Heart left ventricle (tissue), 16 donors: ENCODE measurements at regions not wholly inside any gene's neighbourhood (a gene's known extent, or its start where the extent isn't known, plus 50 kb on each side); places are given as distances from the start of the nearest gene placed in this dataset.

Experiments
- ATAC-seq, 4 donors: fragments of 200-7000 bp; cut with Tn5 transposase; one replicate each; pipeline ENCODE4 v1.9.1; 2020 to 2022; ENCODE audit warnings: moderate library complexity in 4 of 4, mild to moderate bottlenecking in 3 of 4, moderate number of reproducible peaks in 1 of 4
- DNase-seq, 5 donors: peaks; one replicate each; pipeline ENCODE4 v3.0.0-alpha.2; 2020
- H3K27ac ChIP-seq, 12 donors: fragments of 200-600 bp; sonication (generic) in 4 of 12; one replicate each; pipeline versions ENCODE4 v1.5.0 to v1.8.0; 2016 to 2022; ENCODE audit warnings: mild to moderate bottlenecking in 2 of 12
- H3K27me3 ChIP-seq, 9 donors: fragments of 200-600 bp; sonication (generic) in 2 of 9; one replicate each; pipeline versions ENCODE4 v1.5.1 to v1.8.0; 2016 to 2022; ENCODE audit warnings: mild to moderate bottlenecking in 3 of 9
- H3K36me3 ChIP-seq, 9 donors: fragments of 200-600 bp; sonication (generic) in 2 of 9; one replicate each; pipeline versions ENCODE4 v1.5.0 to v1.8.0; 2018 to 2022; ENCODE audit warnings: mild to moderate bottlenecking in 2 of 9
- H3K4me1 ChIP-seq, 12 donors: fragments of 200-600 bp; sonication (generic) in 4 of 12; one replicate each; pipeline versions ENCODE4 v1.5.0 to v1.8.0; 2016 to 2022; ENCODE audit warnings: mild to moderate bottlenecking in 3 of 12
- H3K4me3 ChIP-seq, 12 donors: fragments of 200-600 bp; sonication (generic) in 4 of 12; one replicate each; pipeline versions ENCODE4 v1.5.0 to v1.8.0; 2017 to 2022; ENCODE audit warnings: mild to moderate bottlenecking in 9 of 12, moderate library complexity in 4 of 12
- H3K9me3 ChIP-seq, 12 donors: fragments of 200-600 bp; sonication (generic) in 4 of 12; one replicate each; pipeline versions ENCODE4 v1.5.0 to v1.8.0; 2016 to 2022; ENCODE audit warnings: mild to moderate bottlenecking in 1 of 12
- CTCF ChIP-seq, 12 donors: fragments of 200-600 bp; sonication (generic) in 4 of 12; IDR thresholded peaks; one replicate each; pipeline versions ENCODE4 v1.5.0 to v1.8.0; 2018 to 2022; ENCODE audit warnings: antibody characterized with exemption in 12 of 12, mild to moderate bottlenecking in 5 of 12
- POLR2A ChIP-seq, 2 donors: fragments of 450-650 bp; IDR thresholded peaks; one replicate each; pipeline ENCODE4 v1.6.1; 2017; ENCODE audit warnings: antibody characterized with exemption in 2 of 2, mild to moderate bottlenecking in 2 of 2, moderate library complexity in 2 of 2
- WGBS, 4 donors: extraction: QIAGEN DNeasy Blood & Tissue Kit in 2 of 4; methylation state at CpG; one replicate each; pipeline versions ENCODE4 v1.1.5 to v1.1.7; 2013 to 2018; 5-methylcytosine and 5-hydroxymethylcytosine counted together
- intact Hi-C, 10 donors: fragments of 100-400 bp; cut with DNase I; formaldehyde crosslinking; loops; one replicate each; pipeline versions ENCODE4 v1.11.1 to v1.14.2; 2022
- donor health status: ischemic (EF 13 %, LVEDD 7.1; RV severe dilation, severe dysfunction).
- donor health status: healthy with polysubstance abuse.
- donor health status: DM: no; HTN: yes; CAD: no.
- donor health status: DM: no; HTN: no; CAD: no.
- donor health status: ischemic (EF 25% LVEDD 6.9; RV normal size, moderate dysfunction).
- donor health status: ischemic (EF 25% LVEDD 5.7; RV mildly dilated, moderate dysfunction).
- donor health status: healthy.
- donor health status: DM: yes; HTN: yes; CAD: no.
- donor health status: ischemic (EF 35%, LVEDD 5.7; RV mildly dilated, moderate dysfunction).
- donor health status: nonischemic (EF 11% LVEDD 7.7; RV severe dilation, severe dysfunction).
- donor health status: DM: yes; HTN: yes; CAD: no.
- donor health status: PGD.
- donor health status: ischemic (EF 29% LVEDD 5.4; RV normal size, mild dysfunction).
- donor health status: nonischemic (EF 23%, LVEDD 6.1; RV moderate dilation, normal function).

DNA sequence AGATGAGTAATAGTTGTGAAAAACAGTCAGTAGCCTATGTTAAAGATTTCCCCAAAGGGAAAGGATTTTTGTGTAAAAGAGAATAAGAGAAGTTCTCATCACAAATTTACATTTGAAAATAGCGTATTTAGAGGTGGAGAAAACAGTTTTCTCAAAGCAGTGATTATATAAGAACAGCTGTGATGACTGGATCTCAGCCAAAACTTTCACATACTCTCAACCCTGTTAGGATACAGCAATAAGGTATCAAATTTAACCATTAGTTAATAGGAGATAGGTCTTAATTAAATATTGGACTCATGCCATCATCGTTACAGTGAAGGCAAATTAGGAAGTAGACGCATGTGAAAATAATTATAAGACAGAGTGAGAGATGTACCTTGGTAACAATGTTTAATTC, 622.7 kb downstream of the PCDH18 start:
- Histone ChIP-seq H3K27ac (no peak overlapping the region), H3K9me3 (no peaks in the 10 kb centered on the region), H3K36me3 (no peaks in the 10 kb centered on the region), H3K27me3 (no peaks in the 10 kb centered on the region), H3K4me1 (no peaks in the 10 kb centered on the region), H3K4me3 (no peak overlapping the region)
- 57 to 70% (median 64%) methylated on average over 3 of the region's 3 CpGs for WGBS, 4 donors
- DNase-seq (no peak), ATAC-seq (no peak)
- intact Hi-C loops = no loop called here
- no peak for TF ChIP-seq CTCF (IDR thresholded peaks at IDR 0.05)
- no peak for TF ChIP-seq POLR2A (IDR thresholded peaks at IDR 0.05)

DNA sequence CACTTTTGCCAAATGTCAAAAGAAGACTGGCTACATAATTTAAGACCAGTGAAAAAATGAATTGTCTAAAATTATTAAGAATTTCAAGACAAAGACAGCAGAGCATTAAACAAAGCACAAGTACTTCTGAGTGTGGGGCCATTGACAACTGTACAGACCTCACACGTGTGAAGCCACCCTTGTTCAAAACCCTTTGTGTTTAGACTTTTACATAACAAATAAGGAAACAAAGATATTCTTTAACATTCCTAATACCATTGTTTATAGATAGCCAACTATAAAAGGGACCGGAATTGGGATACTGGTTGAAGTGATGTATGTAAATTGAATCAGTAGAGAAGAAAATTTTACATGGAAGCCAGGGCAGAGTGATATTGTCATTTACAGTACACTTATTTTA, 624.2 kb downstream of the PCDH18 start:
- H3K4me1 ChIP-seq = no peaks in the 10 kb centered on the region
- H3K9me3 ChIP-seq = no peaks in the 10 kb centered on the region
- H3K27ac ChIP-seq = no peak overlapping the region
- WGBS, 4 donors = 62 to 72% (median 69%) methylated on average over 2 of the region's 2 CpGs
- ATAC-seq (no peak), DNase-seq (no peak)
- TF ChIP-seq CTCF (IDR thresholded peaks at IDR 0.05) (no peak), POLR2A (IDR thresholded peaks at IDR 0.05) (no peak)
- H3K4me3 ChIP-seq = no peak overlapping the region
- intact Hi-C loops = no loop called here
- H3K27me3 ChIP-seq = no peaks in the 10 kb centered on the region
- H3K36me3 ChIP-seq = no peaks in the 10 kb centered on the region

DNA sequence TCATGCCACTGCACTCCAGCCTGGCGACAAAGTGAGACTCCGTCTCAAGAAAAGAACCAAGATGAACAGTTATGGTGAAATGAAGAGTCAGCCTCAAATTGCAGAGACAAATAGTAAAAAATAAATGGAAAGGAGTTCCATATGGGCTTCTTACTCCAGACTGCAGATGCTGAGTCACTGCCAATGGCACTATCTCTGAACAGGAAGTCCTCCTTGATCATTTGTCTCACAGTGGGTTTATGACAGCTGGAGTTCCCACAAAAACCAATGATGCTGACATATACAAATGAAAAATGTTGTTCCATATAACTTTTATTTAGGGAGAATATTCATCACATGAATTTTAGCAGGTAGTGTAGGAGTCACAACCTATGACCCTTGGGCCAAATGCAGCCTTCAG, 631.6 kb downstream of the PCDH18 start:
- no peaks in the 10 kb centered on the region for H3K27me3 ChIP-seq
- intact Hi-C loops = no loop called here
- no peak for DNase-seq
- peaks cover 0 to 1% (median 0%) of the 10 kb centered on the region in 12 donors for H3K9me3 ChIP-seq
- no peaks in the 10 kb centered on the region for H3K4me1 ChIP-seq
- no peaks in the 10 kb centered on the region for H3K36me3 ChIP-seq
- no peak for ATAC-seq
- H3K4me3 ChIP-seq = no peak overlapping the region
- H3K27ac ChIP-seq = no peak overlapping the region
- WGBS, 4 donors = 88 to 97% (median 95%) methylated on average over 2 of the region's 2 CpGs
- TF ChIP-seq POLR2A (IDR thresholded peaks at IDR 0.05) (no peak), CTCF (IDR thresholded peaks at IDR 0.05) (no peak)

GRCh38 chr4:136898590-136899248, 633.6 kb downstream of the PCDH18 start:
- no peaks in the 10 kb centered on the region for H3K36me3 ChIP-seq
- H3K9me3 ChIP-seq = peaks cover 0 to 2% (median 0%) of the 10 kb centered on the region in 12 donors
- no peak for ATAC-seq
- no peak overlapping the region for H3K27ac ChIP-seq
- H3K4me1 ChIP-seq = no peaks in the 10 kb centered on the region
- intact Hi-C loops = no loop called here
- no peak overlapping the region for H3K4me3 ChIP-seq
- no peak for DNase-seq
- TF ChIP-seq POLR2A (IDR thresholded peaks at IDR 0.05) = no peak
- TF ChIP-seq CTCF (IDR thresholded peaks at IDR 0.05) = no peak
- H3K27me3 ChIP-seq = no peaks in the 10 kb centered on the region
- whole genome bisulfite sequencing, 4 donors = 29 to 67% (median 53%) methylated on average over 1 of the region's 1 CpG
